ENCODE measurements at regions not wholly inside any gene's neighbourhood (a gene's known extent, or its start where the extent isn't known, plus 50 kb on each side); places are given as distances from the start of the nearest gene placed in this dataset.

- no peak overlapping the region for H3K4me3 ChIP-seq (ENCODE audit: low read depth, low read length)
- no peaks in the 10 kb centered on the region for H3K4me1 Mint-ChIP-seq
- no peaks in the 10 kb centered on the region for H3K36me3 Mint-ChIP-seq
- H3K27ac Mint-ChIP-seq, result no peak overlapping the region
- H3K27me3 Mint-ChIP-seq, result no peaks in the 10 kb centered on the region
- H3K9me3 Mint-ChIP-seq, result peaks cover 0 to 32% (median 8%) of the 10 kb centered on the region in 7 donors
- no peak overlapping the region for H3K27ac ChIP-seq (ENCODE audit: insufficient read depth, low read length, poor library complexity, severe bottlenecking)
- no peak overlapping the region for H3K4me3 Mint-ChIP-seq
- H3K9me3 ChIP-seq (ENCODE audit: control insufficient read depth in 2 of 2, low read length in 2 of 2), result peaks cover 2 to 3% of the 10 kb centered on the region in 2 experiments
- H3K36me3 ChIP-seq (ENCODE audit: control insufficient read depth, insufficient read depth, low read length), result no peaks in the 10 kb centered on the region
- no peaks in the 10 kb centered on the region for H3K4me1 ChIP-seq (ENCODE audit: control insufficient read depth, insufficient read depth, low read length, poor library complexity, severe bottlenecking)
- ATAC-seq (ENCODE audit: low read depth in 2 of 2), result no peak
- DNase-seq, result no peak
- no peaks in the 10 kb centered on the region for H3K27me3 ChIP-seq (ENCODE audit: control insufficient read depth, insufficient read depth, low read length)
Measured at GRCh38 chr3:89964347-89964746, 856.9 kb downstream of the EPHA3 start.

- no peak overlapping the region for H3K27ac ChIP-seq (ENCODE audit: insufficient read depth, low read length, poor library complexity, severe bottlenecking)
- no peak overlapping the region for H3K4me3 ChIP-seq (ENCODE audit: low read depth, low read length)
- H3K4me1 ChIP-seq (ENCODE audit: control insufficient read depth, insufficient read depth, low read length, poor library complexity, severe bottlenecking), result no peaks in the 10 kb centered on the region
- Mint-ChIP-seq H3K4me1 (no peaks in the 10 kb centered on the region), H3K27ac (no peak overlapping the region), H3K4me3 (no peak overlapping the region), H3K36me3 (no peaks in the 10 kb centered on the region), H3K9me3 (peaks cover 0 to 36% (median 8%) of the 10 kb centered on the region in 7 donors), H3K27me3 (no peaks in the 10 kb centered on the region)
- no peaks in the 10 kb centered on the region for H3K36me3 ChIP-seq (ENCODE audit: control insufficient read depth, insufficient read depth, low read length)
- no peaks in the 10 kb centered on the region for H3K27me3 ChIP-seq (ENCODE audit: control insufficient read depth, insufficient read depth, low read length)
- no peak for ATAC-seq (ENCODE audit: low read depth in 2 of 2)
- DNase-seq, result no peak
- peaks cover 5 to 10% of the 10 kb centered on the region in 2 experiments for H3K9me3 ChIP-seq (ENCODE audit: control insufficient read depth in 2 of 2, low read length in 2 of 2)
Measured at GRCh38 chr3:89966877-89967665, 859.6 kb downstream of the EPHA3 start.

DNA sequence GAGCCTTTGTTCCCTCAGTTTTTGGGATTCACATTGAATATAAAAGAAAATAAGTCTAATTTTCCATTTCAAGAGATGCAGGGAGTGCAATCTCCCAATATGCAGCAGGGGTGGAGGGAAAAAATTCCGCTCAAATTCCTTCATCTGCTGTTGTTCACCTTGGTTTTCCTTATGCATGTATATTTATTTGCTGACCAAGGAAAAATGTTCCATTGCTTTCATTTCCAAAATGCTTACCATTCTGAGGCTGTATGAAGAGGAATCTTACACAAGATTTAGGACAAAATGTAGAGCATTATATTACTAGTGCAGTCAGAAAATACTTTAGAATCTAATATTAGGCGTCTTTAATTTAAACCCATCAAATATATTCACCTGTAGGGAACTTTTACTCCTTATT is 863.9 kb downstream of the EPHA3 start:
- no peak for DNase-seq
- Histone ChIP-seq H3K27ac (ENCODE audit: insufficient read depth, low read length, poor library complexity, severe bottlenecking) (no peak overlapping the region), H3K27me3 (ENCODE audit: control insufficient read depth, insufficient read depth, low read length) (no peaks in the 10 kb centered on the region), H3K36me3 (ENCODE audit: control insufficient read depth, insufficient read depth, low read length) (no peaks in the 10 kb centered on the region), H3K9me3 (ENCODE audit: control insufficient read depth in 2 of 2, low read length in 2 of 2) (peaks cover 5 to 10% of the 10 kb centered on the region in 2 experiments), H3K4me3 (ENCODE audit: low read depth, low read length) (no peak overlapping the region), H3K4me1 (ENCODE audit: control insufficient read depth, insufficient read depth, low read length, poor library complexity, severe bottlenecking) (no peaks in the 10 kb centered on the region)
- Mint-ChIP-seq H3K4me1 (no peaks in the 10 kb centered on the region), H3K9me3 (peaks cover 0 to 19% (median 5%) of the 10 kb centered on the region in 7 donors), H3K27ac (no peak overlapping the region), H3K27me3 (no peaks in the 10 kb centered on the region), H3K36me3 (no peaks in the 10 kb centered on the region), H3K4me3 (no peak overlapping the region)
- ATAC-seq (ENCODE audit: low read depth in 2 of 2), result no peak

DNA sequence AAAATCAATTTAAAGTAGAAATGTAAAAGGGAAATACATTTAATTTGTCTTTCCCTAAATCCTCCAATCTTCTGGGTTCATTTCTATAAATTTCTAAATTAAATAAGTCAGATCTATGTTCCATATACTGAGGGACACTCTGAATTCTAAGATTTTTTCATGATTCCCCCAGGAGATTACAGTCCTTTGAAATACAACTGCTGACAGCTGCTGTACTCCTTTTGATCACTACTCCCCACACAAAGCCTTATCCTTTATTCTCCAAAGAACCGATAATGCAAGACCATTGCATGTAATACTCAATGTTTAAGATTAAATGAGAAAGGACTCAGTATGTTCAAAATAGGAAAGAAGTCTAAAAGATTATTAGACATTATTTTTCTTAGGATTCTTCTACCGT is 865.7 kb downstream of the EPHA3 start:
- Mint-ChIP-seq H3K27me3 (no peaks in the 10 kb centered on the region), H3K4me3 (no peak overlapping the region), H3K27ac (no peak overlapping the region), H3K4me1 (no peaks in the 10 kb centered on the region), H3K9me3 (peaks cover 0 to 9% (median 4%) of the 10 kb centered on the region in 7 donors), H3K36me3 (no peaks in the 10 kb centered on the region)
- Histone ChIP-seq H3K36me3 (ENCODE audit: control insufficient read depth, insufficient read depth, low read length) (no peaks in the 10 kb centered on the region), H3K4me1 (ENCODE audit: control insufficient read depth, insufficient read depth, low read length, poor library complexity, severe bottlenecking) (no peaks in the 10 kb centered on the region), H3K9me3 (ENCODE audit: control insufficient read depth in 2 of 2, low read length in 2 of 2) (peaks cover 2 to 10% of the 10 kb centered on the region in 2 experiments), H3K27me3 (ENCODE audit: control insufficient read depth, insufficient read depth, low read length) (no peaks in the 10 kb centered on the region), H3K27ac (ENCODE audit: insufficient read depth, low read length, poor library complexity, severe bottlenecking) (no peak overlapping the region), H3K4me3 (ENCODE audit: low read depth, low read length) (no peak overlapping the region)
- ATAC-seq (ENCODE audit: low read depth in 2 of 2) (no peak), DNase-seq (no peak)

- Mint-ChIP-seq H3K27me3 (no peaks in the 10 kb centered on the region), H3K9me3 (peaks cover 0 to 8% (median 4%) of the 10 kb centered on the region in 7 donors), H3K4me3 (no peak overlapping the region), H3K4me1 (no peaks in the 10 kb centered on the region), H3K27ac (no peak overlapping the region), H3K36me3 (no peaks in the 10 kb centered on the region)
- Histone ChIP-seq H3K9me3 (ENCODE audit: control insufficient read depth in 2 of 2, low read length in 2 of 2) (peaks cover 3 to 5% of the 10 kb centered on the region in 2 experiments), H3K4me1 (ENCODE audit: control insufficient read depth, insufficient read depth, low read length, poor library complexity, severe bottlenecking) (no peaks in the 10 kb centered on the region), H3K36me3 (ENCODE audit: control insufficient read depth, insufficient read depth, low read length) (no peaks in the 10 kb centered on the region), H3K27ac (ENCODE audit: insufficient read depth, low read length, poor library complexity, severe bottlenecking) (no peak overlapping the region), H3K4me3 (ENCODE audit: low read depth, low read length) (no peak overlapping the region), H3K27me3 (ENCODE audit: control insufficient read depth, insufficient read depth, low read length) (no peaks in the 10 kb centered on the region)
- DNase-seq (no peak), ATAC-seq (ENCODE audit: low read depth in 2 of 2) (no peak)
Measured at GRCh38 chr3:89974903-89975519, 867.6 kb downstream of the EPHA3 start.

DNA sequence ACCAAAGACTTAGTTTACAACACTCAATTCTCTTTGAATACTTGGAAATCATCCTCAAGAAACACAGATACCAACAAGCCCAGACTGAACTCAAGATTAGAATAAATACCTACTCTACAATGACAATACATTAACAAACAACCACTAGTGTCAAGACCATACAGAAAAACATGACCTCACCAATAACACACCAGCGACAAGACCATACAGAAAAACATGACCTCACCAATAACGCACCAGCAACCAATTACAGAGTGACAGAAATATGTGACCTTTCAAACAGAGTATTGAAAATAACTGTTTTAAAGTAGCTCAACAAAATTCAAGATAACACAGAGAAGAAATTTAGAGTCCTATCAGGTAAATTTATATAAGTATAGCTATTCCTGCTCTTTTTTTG is 876.0 kb downstream of the EPHA3 start:
- ATAC-seq (ENCODE audit: low read depth in 2 of 2) (no peak), DNase-seq (no peak)
- Mint-ChIP-seq H3K9me3 (peaks cover 0 to 29% (median 9%) of the 10 kb centered on the region in 7 donors), H3K4me1 (no peaks in the 10 kb centered on the region), H3K27me3 (no peaks in the 10 kb centered on the region), H3K36me3 (no peaks in the 10 kb centered on the region), H3K4me3 (no peak overlapping the region), H3K27ac (no peak overlapping the region)
- Histone ChIP-seq H3K4me3 (ENCODE audit: low read depth, low read length) (no peak overlapping the region), H3K27me3 (ENCODE audit: control insufficient read depth, insufficient read depth, low read length) (no peaks in the 10 kb centered on the region), H3K9me3 (ENCODE audit: control insufficient read depth in 2 of 2, low read length in 2 of 2) (peaks cover 0 to 4% of the 10 kb centered on the region in 2 experiments), H3K4me1 (ENCODE audit: control insufficient read depth, insufficient read depth, low read length, poor library complexity, severe bottlenecking) (no peaks in the 10 kb centered on the region), H3K27ac (ENCODE audit: insufficient read depth, low read length, poor library complexity, severe bottlenecking) (no peak overlapping the region), H3K36me3 (ENCODE audit: control insufficient read depth, insufficient read depth, low read length) (no peaks in the 10 kb centered on the region)

GRCh38 chr3:90005281-90005847 is 897.9 kb downstream of the EPHA3 start:
- no peaks in the 10 kb centered on the region for H3K27me3 Mint-ChIP-seq
- no peak overlapping the region for H3K27ac Mint-ChIP-seq

More at GRCh38 chr3:90005281-90005847, 897.9 kb downstream of the EPHA3 start:
- no peak overlapping the region for H3K27ac ChIP-seq (ENCODE audit: insufficient read depth, low read length, poor library complexity, severe bottlenecking)
- no peak overlapping the region for H3K4me3 ChIP-seq (ENCODE audit: low read depth, low read length)
- Mint-ChIP-seq H3K4me3 (no peak overlapping the region), H3K9me3 (peaks cover 3 to 19% (median 11%) of the 10 kb centered on the region in 7 donors), H3K4me1 (no peaks in the 10 kb centered on the region), H3K36me3 (no peaks in the 10 kb centered on the region)
- DNase-seq (no peak), ATAC-seq (ENCODE audit: low read depth in 2 of 2) (no peak)
- no peaks in the 10 kb centered on the region for H3K4me1 ChIP-seq (ENCODE audit: control insufficient read depth, insufficient read depth, low read length, poor library complexity, severe bottlenecking)
- H3K36me3 ChIP-seq (ENCODE audit: control insufficient read depth, insufficient read depth, low read length), result no peaks in the 10 kb centered on the region
- no peaks in the 10 kb centered on the region for H3K9me3 ChIP-seq (ENCODE audit: control insufficient read depth in 2 of 2, low read length in 2 of 2)
- H3K27me3 ChIP-seq (ENCODE audit: control insufficient read depth, insufficient read depth, low read length), result no peaks in the 10 kb centered on the region

Measured in CD4-positive, CD25-positive, alpha-beta regulatory T cell (primary cell).